Pancreas (tissue), 10 donors: ENCODE measurements at regions not wholly inside any gene's neighbourhood (a gene's known extent, or its start where the extent isn't known, plus 50 kb on each side); places are given as distances from the start of the nearest gene placed in this dataset.
A peak's percentile ranks its signal among the peaks of the same experiment; 100 is the strongest.
"Not testable (repeated sequence)": the region's sequence is repeated elsewhere in the genome, so short reads cannot be mapped to it uniquely, and the experiment has no call there.

ENCODE experiments used
- ATAC-seq, 4 donors: fragments of 200-7000 bp; cut with Tn5 transposase; one replicate each; pipeline versions ENCODE4 v1.8.0 to v1.9.1; 2020; ENCODE audit warnings: mild to moderate bottlenecking in 4 of 4, moderate library complexity in 4 of 4
- DNase-seq, 6 donors: peaks; one replicate each; pipeline ENCODE4 v3.0.0-alpha.2; 2020
- FAIRE-seq: peaks from 2 replicates; lab custom pipeline; 2012; peaks lifted over from hg19 to GRCh38; lab: Jason Lieb, UNC
- H3K27ac ChIP-seq, 4 donors: fragments of 200-600 bp; sonication (generic); 1 replicate in 3 of 4; 2 replicates in 1 of 4; pipeline versions ENCODE4 v1.5.0 to v1.8.0; 2020
- H3K27me3 ChIP-seq, 4 donors: fragments of 200-600 bp; one replicate each; pipeline ENCODE4 v1.8.0; 2021
- H3K36me3 ChIP-seq, 3 donors: fragments of 200-600 bp; sonication (generic) in 1 of 3; one replicate each; pipeline versions ENCODE4 v1.5.0 to v1.8.0; 2020 to 2021
- H3K4me1 ChIP-seq, 3 donors: fragments of 200-600 bp; one replicate each; pipeline ENCODE4 v1.8.0; 2021
- H3K4me3 ChIP-seq, 4 donors: fragments of 200-600 bp; sonication (generic) in 2 of 4; one replicate each; pipeline versions ENCODE4 v1.5.0 to v1.8.0; 2020 to 2021
- H3K9me3 ChIP-seq, 4 donors: fragments of 200-600 bp; one replicate each; pipeline ENCODE4 v1.8.0; 2021
- WGBS, 2 donors: extraction: QIAGEN DNeasy Blood & Tissue Kit; methylation state at CpG; one replicate each; pipeline ENCODE4 v1.1.7; 2013; 5-methylcytosine and 5-hydroxymethylcytosine counted together
- intact Hi-C, 3 donors: fragments of 100-400 bp; cut with DNase I; formaldehyde crosslinking; loops; one replicate each; pipeline versions ENCODE4 v1.11.1 to v1.14.2; 2022
- TF ChIP-seq, protein P1 (sequence below), 4 donors: fragments of 200-600 bp; sonication (generic) in 3 of 4; IDR thresholded peaks; one replicate each; pipeline versions ENCODE4 v1.5.0 to v1.8.0; 2021; ENCODE audit warnings: antibody characterized with exemption in 4 of 4
- donor health status: healthy with polysubstance abuse.
- donor health status: DM: no; HTN: no; CAD: no; lungs with moderate emphysema.
- donor health status: DM: no; HTN: no; CAD: no.
- donor health status: control.
- donor health status: control.
- donor health status: Bipolar disorder and iron deficiency.
- donor health status: DM: yes; HTN: yes; CAD: no.
- donor health status: DM: no; HTN: no; CAD: no.
- donor health status: DM: no; HTN: no; CAD: no.
- donor health status: DM: yes; HTN: yes; CAD: no.

DNA sequence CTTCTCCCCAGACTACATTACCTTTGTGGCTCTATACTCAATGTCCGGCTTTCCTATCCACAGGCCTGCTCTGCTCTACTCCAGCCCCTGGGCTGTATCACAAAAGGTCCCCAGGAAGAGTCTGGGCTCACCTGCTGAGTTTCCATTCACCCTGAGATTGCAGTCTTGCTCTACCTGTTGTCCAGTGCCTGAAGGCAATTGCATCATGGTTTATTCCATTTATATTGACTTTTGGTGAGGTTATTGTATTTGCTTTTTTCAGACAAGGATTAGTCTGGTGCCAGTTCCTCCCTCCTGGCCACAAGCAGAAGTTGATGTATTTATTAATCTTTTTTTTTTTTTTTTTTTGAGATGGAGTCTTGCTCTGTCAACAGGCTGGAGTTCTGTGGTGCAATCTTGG lies 273.1 kb downstream of the XPNPEP1 start:
- 40 to 70% methylated on average over 1 of the region's 1 CpG for WGBS, 2 donors
- Histone ChIP-seq H3K36me3 (no peaks in the 10 kb centered on the region), H3K4me1 (no peaks in the 10 kb centered on the region), H3K27ac (no peak overlapping the region), H3K9me3 (no peaks in the 10 kb centered on the region), H3K27me3 (no peaks in the 10 kb centered on the region), H3K4me3 (no peak overlapping the region)
- intact Hi-C loops, result no loop called here
- ATAC-seq (peak; percentile 80 to 98 (median 96)), DNase-seq (peak in 3 of 6 donors; percentile 29 to 42 (median 38)), FAIRE-seq (no peak)
- TF ChIP-seq, protein P1, sequence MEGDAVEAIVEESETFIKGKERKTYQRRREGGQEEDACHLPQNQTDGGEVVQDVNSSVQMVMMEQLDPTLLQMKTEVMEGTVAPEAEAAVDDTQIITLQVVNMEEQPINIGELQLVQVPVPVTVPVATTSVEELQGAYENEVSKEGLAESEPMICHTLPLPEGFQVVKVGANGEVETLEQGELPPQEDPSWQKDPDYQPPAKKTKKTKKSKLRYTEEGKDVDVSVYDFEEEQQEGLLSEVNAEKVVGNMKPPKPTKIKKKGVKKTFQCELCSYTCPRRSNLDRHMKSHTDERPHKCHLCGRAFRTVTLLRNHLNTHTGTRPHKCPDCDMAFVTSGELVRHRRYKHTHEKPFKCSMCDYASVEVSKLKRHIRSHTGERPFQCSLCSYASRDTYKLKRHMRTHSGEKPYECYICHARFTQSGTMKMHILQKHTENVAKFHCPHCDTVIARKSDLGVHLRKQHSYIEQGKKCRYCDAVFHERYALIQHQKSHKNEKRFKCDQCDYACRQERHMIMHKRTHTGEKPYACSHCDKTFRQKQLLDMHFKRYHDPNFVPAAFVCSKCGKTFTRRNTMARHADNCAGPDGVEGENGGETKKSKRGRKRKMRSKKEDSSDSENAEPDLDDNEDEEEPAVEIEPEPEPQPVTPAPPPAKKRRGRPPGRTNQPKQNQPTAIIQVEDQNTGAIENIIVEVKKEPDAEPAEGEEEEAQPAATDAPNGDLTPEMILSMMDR (IDR thresholded peaks at IDR 0.05), result no peak

DNA sequence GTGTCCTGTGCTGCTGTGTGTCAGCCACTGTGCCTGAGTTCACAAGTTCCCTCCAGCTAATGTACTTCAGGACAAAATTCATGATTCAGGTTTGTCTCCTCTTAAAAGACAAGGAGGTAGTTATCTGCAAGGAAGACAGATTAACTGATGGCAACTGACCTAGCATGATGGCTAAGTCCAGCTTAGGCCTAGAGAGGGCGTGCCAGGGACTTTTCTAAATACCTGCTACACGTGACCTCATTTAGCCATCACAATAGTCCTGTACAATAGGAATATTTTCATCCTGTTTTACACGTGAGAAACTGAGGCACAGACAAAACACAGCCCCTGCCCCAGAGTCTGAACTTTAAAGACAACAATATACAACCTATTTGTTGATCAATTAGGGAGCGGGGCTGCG lies 275.7 kb downstream of the XPNPEP1 start:
- FAIRE-seq (no peak), DNase-seq (no peak)
- intact Hi-C loops, result no loop called here

DNA sequence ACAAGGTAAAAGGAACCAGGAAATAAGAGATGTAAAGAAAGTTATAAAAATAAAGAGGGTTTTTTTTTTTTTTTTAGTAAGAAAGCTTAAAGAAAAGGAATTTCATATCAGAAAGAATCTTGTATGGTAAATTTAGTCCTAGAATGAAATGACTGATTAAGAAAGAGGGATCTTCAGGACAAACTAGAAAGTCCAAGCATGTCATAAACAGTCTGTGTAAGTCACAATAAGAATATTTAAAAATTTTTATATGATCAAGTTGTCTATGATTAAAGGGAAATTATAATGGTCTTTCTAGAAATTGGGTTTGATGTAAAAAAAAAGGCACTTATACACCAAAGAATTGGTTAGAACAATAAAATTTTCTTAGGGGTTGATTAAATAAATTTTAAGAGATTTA lies 289.5 kb downstream of the XPNPEP1 start:
- no peak overlapping the region for H3K27ac ChIP-seq
- H3K4me3 ChIP-seq, result no peak overlapping the region
- DNase-seq (no peak), FAIRE-seq (no peak), ATAC-seq (no peak)
- no peaks in the 10 kb centered on the region for H3K9me3 ChIP-seq
- H3K36me3 ChIP-seq, result no peaks in the 10 kb centered on the region
- H3K27me3 ChIP-seq, result no peaks in the 10 kb centered on the region
- no peaks in the 10 kb centered on the region for H3K4me1 ChIP-seq
- intact Hi-C loops, result no loop called here
- TF ChIP-seq, protein P1 (IDR thresholded peaks at IDR 0.05), result no peak

More for the DNA sequence above, 275.7 kb downstream of the XPNPEP1 start:
- 72 to 78% methylated on average over 5 of the region's 5 CpGs for WGBS, 2 donors
- no peaks in the 10 kb centered on the region for H3K4me1 ChIP-seq
- TF ChIP-seq, protein P1 (IDR thresholded peaks at IDR 0.05), result no peak
- no peaks in the 10 kb centered on the region for H3K27me3 ChIP-seq
- H3K4me3 ChIP-seq, result no peak overlapping the region
- H3K36me3 ChIP-seq, result no peaks in the 10 kb centered on the region
- H3K9me3 ChIP-seq, result no peaks in the 10 kb centered on the region
- no peak for ATAC-seq
- no peak overlapping the region for H3K27ac ChIP-seq

DNA sequence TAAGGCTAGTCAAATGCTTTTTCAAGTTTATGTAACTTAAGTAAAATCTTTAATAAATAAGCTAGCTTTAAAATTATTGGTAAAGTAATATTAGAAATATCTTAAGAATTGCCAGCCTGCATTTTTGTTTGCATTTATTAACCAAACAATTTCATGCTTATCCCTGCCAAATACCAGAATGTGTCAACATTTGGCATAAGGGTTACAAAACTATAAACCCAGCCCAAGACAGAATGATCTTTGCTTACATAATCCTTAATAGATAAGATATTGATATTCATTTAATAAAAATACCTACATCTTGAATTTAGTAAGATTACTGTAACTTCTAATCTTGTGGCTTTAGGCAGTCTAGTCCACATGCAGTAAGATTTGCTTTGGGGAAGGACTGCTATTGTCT lies 290.3 kb downstream of the XPNPEP1 start:
- H3K9me3 ChIP-seq, H3K4me3 ChIP-seq, FAIRE-seq, H3K27me3 ChIP-seq, H3K36me3 ChIP-seq, intact Hi-C loops, H3K27ac ChIP-seq, H3K4me1 ChIP-seq, DNase-seq: not testable (repeated sequence)
- peak in 1 of 4 donors; percentile 53 for ATAC-seq

DNA sequence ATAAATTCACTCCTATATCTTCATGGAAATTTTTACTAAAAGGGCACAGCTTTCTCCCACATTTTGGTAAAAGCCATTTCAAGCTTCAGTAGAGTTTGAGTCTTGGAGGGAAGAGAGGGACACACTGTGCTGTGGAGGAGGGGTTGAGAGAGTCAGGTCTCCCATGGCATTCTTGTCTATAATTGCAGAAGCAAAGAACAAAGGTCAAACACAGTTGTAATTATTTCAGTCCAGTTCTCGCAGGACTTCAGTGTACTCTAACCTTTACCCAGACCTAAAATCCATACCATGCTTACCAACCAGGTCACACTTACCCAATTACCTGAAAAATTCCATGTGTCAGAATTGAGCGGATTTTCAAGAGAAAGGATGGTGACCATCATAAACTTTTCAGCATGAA lies 298.4 kb downstream of the XPNPEP1 start:
- TF ChIP-seq, protein P1 (IDR thresholded peaks at IDR 0.05), result no peak
- Histone ChIP-seq H3K27ac (no peak overlapping the region), H3K36me3 (no peaks in the 10 kb centered on the region), H3K4me1 (peaks cover 0 to 8% (median 4%) of the 10 kb centered on the region in 3 donors), H3K9me3 (no peaks in the 10 kb centered on the region), H3K27me3 (no peaks in the 10 kb centered on the region), H3K4me3 (no peak overlapping the region)
- FAIRE-seq (no peak), ATAC-seq (peak in 2 of 4 donors; percentile 54 to 57), DNase-seq (no peak)
- 54 to 56% methylated on average over 2 of the region's 2 CpGs for WGBS, 2 donors
- intact Hi-C loops, result no loop called here
